Activated CD4-positive, alpha-beta T cell treated with anti-CD3 and anti-CD28 coated beads, Interleukin-10, Interleukin-2, amounts not matched to agents 100 ng/mL and 50 ng/mL, durations not matched to agents 16 hours and 8 hours (primary cell): ENCODE measurements at regions not wholly inside any gene's neighbourhood (a gene's known extent, or its start where the extent isn't known, plus 50 kb on each side); places are given as distances from the start of the nearest gene placed in this dataset.

ENCODE experiments used
- DNase-seq: peaks from one replicate; pipeline ENCODE4 v3.0.0-alpha.2; 2020

GRCh38 chr14:98555440-98555839 is 716.6 kb downstream of the BCL11B start:
- no peak for DNase-seq

- no peak for DNase-seq
These were observed 708.0 kb downstream of the BCL11B start for GRCh38 chr14:98564006-98564405.

- no peak for DNase-seq
These were observed 707.5 kb downstream of the BCL11B start for GRCh38 chr14:98564541-98564940.

GRCh38 chr14:98571104-98571503 is 700.9 kb downstream of the BCL11B start:
- DNase-seq, result no peak

- no peak for DNase-seq
These were observed 698.9 kb downstream of the BCL11B start for GRCh38 chr14:98573082-98573481.

GRCh38 chr14:98576463-98576862 is 695.5 kb downstream of the BCL11B start:
- no peak for DNase-seq

- no peak for DNase-seq
These were observed 693.8 kb downstream of the BCL11B start for GRCh38 chr14:98578204-98578603.

- no peak for DNase-seq
These were observed 692.9 kb downstream of the BCL11B start for GRCh38 chr14:98579140-98579539.

- DNase-seq, result peak; percentile 4
These were observed 691.8 kb downstream of the BCL11B start for GRCh38 chr14:98580131-98580678.

GRCh38 chr14:98582276-98582675 is 689.7 kb downstream of the BCL11B start:
- no peak for DNase-seq

- DNase-seq, result no peak
These were observed 680.8 kb downstream of the BCL11B start for GRCh38 chr14:98591161-98591560.

GRCh38 chr14:98592611-98593170 is 679.3 kb downstream of the BCL11B start:
- DNase-seq, result no peak

GRCh38 chr14:98593361-98593761 is 678.6 kb downstream of the BCL11B start:
- DNase-seq, result no peak

GRCh38 chr14:98594156-98594555 is 677.8 kb downstream of the BCL11B start:
- no peak for DNase-seq

GRCh38 chr14:98598576-98598975 is 673.4 kb downstream of the BCL11B start:
- DNase-seq, result no peak

- no peak for DNase-seq
These were observed 672.9 kb downstream of the BCL11B start for GRCh38 chr14:98599082-98599481.

GRCh38 chr14:98602983-98603382 is 669.0 kb downstream of the BCL11B start:
- DNase-seq, result no peak

- no peak for DNase-seq
These were observed 667.0 kb downstream of the BCL11B start for GRCh38 chr14:98605043-98605442.

GRCh38 chr14:98606041-98606640 is 665.9 kb downstream of the BCL11B start:
- no peak for DNase-seq

GRCh38 chr14:98606816-98607215 is 665.2 kb downstream of the BCL11B start:
- DNase-seq, result no peak

GRCh38 chr14:98607341-98607910 is 664.6 kb downstream of the BCL11B start:
- no peak for DNase-seq

GRCh38 chr14:98608071-98609060 is 663.6 kb downstream of the BCL11B start:
- no peak for DNase-seq
